HUES6 (cell line): ENCODE measurements at regions not wholly inside any gene's neighbourhood (a gene's known extent, or its start where the extent isn't known, plus 50 kb on each side); places are given as distances from the start of the nearest gene placed in this dataset.

ENCODE experiments used
- H3K27ac ChIP-seq: 2 replicates; pipeline ENCODE4 v1.7.0; 2013; ENCODE audit warnings: low read depth, mild to moderate bottlenecking, low read length, inconsistent platforms
- H3K27me3 ChIP-seq: 2 replicates; pipeline ENCODE4 v1.6.1; 2013; ENCODE audit warnings: low read length; ENCODE audit not compliant: control insufficient read depth, insufficient read depth
- H3K36me3 ChIP-seq: 2 replicates; pipeline ENCODE4 v1.6.1; 2013; ENCODE audit warnings: low read length; ENCODE audit not compliant: control insufficient read depth, insufficient read depth
- H3K4me1 ChIP-seq: 2 replicates; pipeline ENCODE4 v1.6.1; 2013; ENCODE audit warnings: low read length; ENCODE audit not compliant: control insufficient read depth, insufficient read depth
- H3K4me3 ChIP-seq: 2 replicates; pipeline ENCODE4 v1.5.1; 2013; ENCODE audit warnings: low read depth, low read length
- H3K9ac ChIP-seq: one replicate; pipeline ENCODE4 v1.6.1; 2013; ENCODE audit warnings: mild to moderate bottlenecking, low read length
- H3K9me3 ChIP-seq: 2 replicates; pipeline ENCODE4 v1.6.1; 2013; ENCODE audit warnings: low read depth, low read length; ENCODE audit not compliant: control insufficient read depth, insufficient read depth

- Histone ChIP-seq H3K4me1 (peaks cover 6% of the 10 kb centered on the region; the same call in 1 of the 2 replicates), H3K9ac (no peak overlapping the region), H3K36me3 (no peaks in the 10 kb centered on the region), H3K4me3 (no peak overlapping the region), H3K27me3 (no peaks in the 10 kb centered on the region), H3K27ac (no peak overlapping the region), H3K9me3 (no peaks in the 10 kb centered on the region)
Measured at GRCh38 chr15:96117270-96117669, 213.2 kb upstream of the NR2F2 start.

GRCh38 chr15:96119734-96120133, 210.8 kb upstream of the NR2F2 start:
- no peaks in the 10 kb centered on the region for H3K9me3 ChIP-seq
- no peak overlapping the region for H3K9ac ChIP-seq
- peaks cover 6% of the 10 kb centered on the region; the same call in 1 of the 2 replicates for H3K4me1 ChIP-seq
- H3K36me3 ChIP-seq, result no peaks in the 10 kb centered on the region
- H3K27ac ChIP-seq, result no peak overlapping the region
- no peak overlapping the region for H3K4me3 ChIP-seq
- H3K27me3 ChIP-seq, result no peaks in the 10 kb centered on the region

- H3K27ac ChIP-seq, result no peak overlapping the region
- no peak overlapping the region for H3K9ac ChIP-seq
- no peaks in the 10 kb centered on the region for H3K36me3 ChIP-seq
- H3K9me3 ChIP-seq, result no peaks in the 10 kb centered on the region
- H3K4me3 ChIP-seq, result no peak overlapping the region
- H3K4me1 ChIP-seq, result peaks cover 6% of the 10 kb centered on the region; the same call in 1 of the 2 replicates
- H3K27me3 ChIP-seq, result no peaks in the 10 kb centered on the region
Measured at GRCh38 chr15:96121086-96121920, 209.2 kb upstream of the NR2F2 start.

GRCh38 chr15:96122077-96123027, 208.1 kb upstream of the NR2F2 start:
- no peak overlapping the region for H3K4me3 ChIP-seq
- no peaks in the 10 kb centered on the region for H3K27me3 ChIP-seq
- H3K9ac ChIP-seq, result no peak overlapping the region
- no peak overlapping the region for H3K27ac ChIP-seq
- H3K9me3 ChIP-seq, result no peaks in the 10 kb centered on the region
- peaks cover 6% of the 10 kb centered on the region; the same call in 1 of the 2 replicates for H3K4me1 ChIP-seq
- H3K36me3 ChIP-seq, result no peaks in the 10 kb centered on the region

GRCh38 chr15:96123028-96123400, 207.5 kb upstream of the NR2F2 start:
- H3K4me3 ChIP-seq, result no peak overlapping the region
- H3K9me3 ChIP-seq, result no peaks in the 10 kb centered on the region
- no peaks in the 10 kb centered on the region for H3K27me3 ChIP-seq
- H3K36me3 ChIP-seq, result no peaks in the 10 kb centered on the region
- H3K9ac ChIP-seq, result no peak overlapping the region
- no peak overlapping the region for H3K27ac ChIP-seq
- H3K4me1 ChIP-seq, result peaks cover 6% of the 10 kb centered on the region; the same call in 1 of the 2 replicates

- Histone ChIP-seq H3K4me1 (peaks cover 6% of the 10 kb centered on the region; the same call in 1 of the 2 replicates), H3K27me3 (no peaks in the 10 kb centered on the region), H3K9ac (no peak overlapping the region), H3K4me3 (no peak overlapping the region), H3K27ac (no peak overlapping the region), H3K9me3 (no peaks in the 10 kb centered on the region), H3K36me3 (no peaks in the 10 kb centered on the region)
Measured at GRCh38 chr15:96123630-96124187, 206.8 kb upstream of the NR2F2 start.

- H3K4me1 ChIP-seq, result peaks cover 6% of the 10 kb centered on the region; the same call in 1 of the 2 replicates
- no peak overlapping the region for H3K9ac ChIP-seq
- no peak overlapping the region for H3K27ac ChIP-seq
- no peaks in the 10 kb centered on the region for H3K36me3 ChIP-seq
- no peak overlapping the region for H3K4me3 ChIP-seq
- no peaks in the 10 kb centered on the region for H3K9me3 ChIP-seq
- no peaks in the 10 kb centered on the region for H3K27me3 ChIP-seq
Measured at GRCh38 chr15:96124436-96124835, 206.1 kb upstream of the NR2F2 start.

- H3K4me3 ChIP-seq, result no peak overlapping the region
- H3K36me3 ChIP-seq, result no peaks in the 10 kb centered on the region
- H3K27ac ChIP-seq, result no peak overlapping the region
- H3K4me1 ChIP-seq, result no peaks in the 10 kb centered on the region
- H3K27me3 ChIP-seq, result no peaks in the 10 kb centered on the region
- no peaks in the 10 kb centered on the region for H3K9me3 ChIP-seq
- H3K9ac ChIP-seq, result no peak overlapping the region
Measured at GRCh38 chr15:96125721-96126415, 204.6 kb upstream of the NR2F2 start.

- no peak overlapping the region for H3K9ac ChIP-seq
- H3K9me3 ChIP-seq, result no peaks in the 10 kb centered on the region
- no peak overlapping the region for H3K27ac ChIP-seq
- H3K36me3 ChIP-seq, result no peaks in the 10 kb centered on the region
- H3K27me3 ChIP-seq, result no peaks in the 10 kb centered on the region
- no peak overlapping the region for H3K4me3 ChIP-seq
- H3K4me1 ChIP-seq, result no peaks in the 10 kb centered on the region
Measured at GRCh38 chr15:96126859-96127258, 203.6 kb upstream of the NR2F2 start.

GRCh38 chr15:96130734-96131133, 199.8 kb upstream of the NR2F2 start:
- Histone ChIP-seq H3K36me3 (no peaks in the 10 kb centered on the region), H3K27ac (no peak overlapping the region), H3K9me3 (0 out of 2 replicates have a peak, but pooled peaks cover 2% of the 10 kb centered on the region), H3K4me3 (no peak overlapping the region), H3K4me1 (no peaks in the 10 kb centered on the region), H3K27me3 (no peaks in the 10 kb centered on the region), H3K9ac (no peak overlapping the region)
